Body of pancreas (tissue), 4 donors: ENCODE measurements at regions not wholly inside any gene's neighbourhood (a gene's known extent, or its start where the extent isn't known, plus 50 kb on each side); places are given as distances from the start of the nearest gene placed in this dataset.

Source experiments
- POLR2A ChIP-seq, 3 donors: fragments of 450-650 bp; IDR thresholded peaks; one replicate each; pipeline ENCODE4 v1.6.1; 2016; ENCODE audit warnings: antibody characterized with exemption in 3 of 3, mild to moderate bottlenecking in 2 of 3
- TF ChIP-seq, protein P1 (sequence below), 7 experiments: fragments of 450-650 bp in 4 of 7; fragments of 200-600 bp in 3 of 7; sonication (generic) in 3 of 7; IDR thresholded peaks; one replicate each; pipeline ENCODE4 v1.5.1; 2016 to 2019; ENCODE audit warnings: antibody characterized with exemption in 7 of 7

DNA sequence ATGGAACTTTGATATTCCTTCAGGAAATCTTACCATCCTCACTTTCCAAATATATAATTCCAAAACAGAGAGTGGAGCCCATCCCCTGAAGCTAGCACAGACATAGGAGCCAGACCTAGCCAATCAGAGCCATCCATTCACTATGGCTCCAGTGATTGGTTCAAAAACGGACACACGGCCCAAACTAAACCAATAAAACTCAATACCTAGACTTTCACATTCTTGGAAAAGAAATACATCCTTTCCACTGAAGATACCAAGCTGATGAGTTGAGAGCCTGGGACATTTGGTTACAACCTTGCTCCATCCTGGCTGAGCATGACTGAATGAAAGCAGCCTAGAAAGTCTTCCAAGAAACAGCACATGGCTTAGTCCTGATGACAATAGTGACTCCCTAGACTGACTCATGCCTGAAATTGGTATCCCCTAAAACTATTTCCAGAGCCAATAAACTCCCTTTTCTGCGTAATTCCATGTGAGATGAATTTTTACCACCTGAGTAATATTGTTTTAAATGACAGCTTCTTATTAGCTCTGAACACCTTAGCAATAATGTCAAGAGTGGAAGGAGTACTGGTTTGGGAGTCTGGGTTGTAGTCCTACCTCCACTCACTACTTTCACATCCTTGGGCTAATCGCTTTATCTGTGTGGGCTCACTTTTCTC is 189.6 kb upstream of the LNX1 start:
- TF ChIP-seq, protein P1, sequence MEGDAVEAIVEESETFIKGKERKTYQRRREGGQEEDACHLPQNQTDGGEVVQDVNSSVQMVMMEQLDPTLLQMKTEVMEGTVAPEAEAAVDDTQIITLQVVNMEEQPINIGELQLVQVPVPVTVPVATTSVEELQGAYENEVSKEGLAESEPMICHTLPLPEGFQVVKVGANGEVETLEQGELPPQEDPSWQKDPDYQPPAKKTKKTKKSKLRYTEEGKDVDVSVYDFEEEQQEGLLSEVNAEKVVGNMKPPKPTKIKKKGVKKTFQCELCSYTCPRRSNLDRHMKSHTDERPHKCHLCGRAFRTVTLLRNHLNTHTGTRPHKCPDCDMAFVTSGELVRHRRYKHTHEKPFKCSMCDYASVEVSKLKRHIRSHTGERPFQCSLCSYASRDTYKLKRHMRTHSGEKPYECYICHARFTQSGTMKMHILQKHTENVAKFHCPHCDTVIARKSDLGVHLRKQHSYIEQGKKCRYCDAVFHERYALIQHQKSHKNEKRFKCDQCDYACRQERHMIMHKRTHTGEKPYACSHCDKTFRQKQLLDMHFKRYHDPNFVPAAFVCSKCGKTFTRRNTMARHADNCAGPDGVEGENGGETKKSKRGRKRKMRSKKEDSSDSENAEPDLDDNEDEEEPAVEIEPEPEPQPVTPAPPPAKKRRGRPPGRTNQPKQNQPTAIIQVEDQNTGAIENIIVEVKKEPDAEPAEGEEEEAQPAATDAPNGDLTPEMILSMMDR (IDR thresholded peaks at IDR 0.05): no peak
- no peak for TF ChIP-seq POLR2A (IDR thresholded peaks at IDR 0.05)
